T-helper 17 cell (primary cell): ENCODE measurements at regions not wholly inside any gene's neighbourhood (a gene's known extent, or its start where the extent isn't known, plus 50 kb on each side); places are given as distances from the start of the nearest gene placed in this dataset.
"Not testable (repeated sequence)": the region's sequence is repeated elsewhere in the genome, so short reads cannot be mapped to it uniquely, and the experiment has no call there.

ENCODE experiments used
- ATAC-seq: fragments of 150-1000 bp; cut with Tn5 transposase; 2 replicates; pipeline ENCODE4 v1.10.0; 2021; ENCODE audit warnings: mild to moderate bottlenecking, moderate library complexity
- DNase-seq, 3 donors: peaks; one replicate each; pipeline versions ENCODE4 v3.0.0 to v3.0.0-alpha.2; 2020 to 2021
- H3K9me3 ChIP-seq: one replicate; pipeline ENCODE4 v1.7.0; 2013; ENCODE audit warnings: low read length, mild to moderate bottlenecking; ENCODE audit not compliant: control insufficient read depth, poor library complexity, severe bottlenecking
- H3K27ac Mint-ChIP-seq: one replicate; pipeline ENCODE4 v1.8.0; 2022; ENCODE audit warnings: mild to moderate bottlenecking, moderate library complexity, mixed read lengths
- H3K27me3 Mint-ChIP-seq: one replicate; pipeline ENCODE4 v1.8.0; 2022; ENCODE audit warnings: mixed read lengths
- H3K36me3 Mint-ChIP-seq: one replicate; pipeline ENCODE4 v1.8.0; 2022; ENCODE audit warnings: low read depth, mixed read lengths
- H3K4me1 Mint-ChIP-seq: one replicate; pipeline ENCODE4 v1.8.0; 2022; ENCODE audit warnings: mild to moderate bottlenecking, mixed read lengths
- H3K4me3 Mint-ChIP-seq: one replicate; pipeline ENCODE4 v1.8.0; 2022; ENCODE audit warnings: mild to moderate bottlenecking, moderate library complexity, mixed read lengths

GRCh38 chr13:50468849-50469669 lies 374.4 kb downstream of the DLEU7 start:
- Mint-ChIP-seq H3K36me3 (no peaks in the 10 kb centered on the region), H3K27ac (no peak overlapping the region), H3K27me3 (peaks cover 4% of the 10 kb centered on the region), H3K4me3 (no peak overlapping the region), H3K4me1 (peaks cover 3% of the 10 kb centered on the region)
- DNase-seq (no peak), ATAC-seq (no peak)
- no peaks in the 10 kb centered on the region for H3K9me3 ChIP-seq

GRCh38 chr13:50473050-50473449 lies 370.4 kb downstream of the DLEU7 start:
- H3K9me3 ChIP-seq, H3K36me3 Mint-ChIP-seq, H3K4me1 Mint-ChIP-seq, ATAC-seq, DNase-seq, H3K27me3 Mint-ChIP-seq, H3K27ac Mint-ChIP-seq, H3K4me3 Mint-ChIP-seq: not testable (repeated sequence)

DNA sequence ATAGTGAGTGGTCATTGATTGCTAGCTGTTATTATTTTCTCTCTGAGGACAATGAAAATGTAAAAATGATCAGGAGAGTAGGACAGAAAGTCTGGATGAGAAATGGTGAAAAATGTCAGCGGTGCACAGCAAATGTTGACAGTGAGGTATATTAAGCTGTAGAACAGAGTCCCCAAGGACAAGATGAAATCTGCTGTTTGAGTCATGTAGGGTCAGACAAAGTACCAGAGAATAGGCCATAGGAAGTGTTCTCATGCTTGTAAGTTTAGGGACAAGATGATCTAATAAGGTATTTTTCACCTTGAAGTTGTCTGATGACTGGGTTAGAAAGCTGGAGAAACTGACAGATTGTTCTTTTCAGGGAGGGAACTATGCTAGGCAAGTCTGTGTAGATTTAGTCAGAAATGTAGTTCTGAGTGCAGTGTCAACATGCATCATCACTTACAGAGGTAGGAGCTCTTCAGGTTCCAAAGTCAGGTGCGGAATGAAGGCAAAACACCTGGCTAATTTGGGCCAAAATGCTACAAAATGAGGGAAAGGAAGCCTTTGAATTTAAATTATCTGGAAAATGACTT lies 369.3 kb downstream of the DLEU7 start:
- H3K4me1 Mint-ChIP-seq: peaks cover 1% of the 10 kb centered on the region
- H3K36me3 Mint-ChIP-seq: no peaks in the 10 kb centered on the region
- DNase-seq: no peak
- H3K9me3 ChIP-seq: no peaks in the 10 kb centered on the region
- no peak overlapping the region for H3K4me3 Mint-ChIP-seq
- no peak overlapping the region for H3K27ac Mint-ChIP-seq
- H3K27me3 Mint-ChIP-seq: no peaks in the 10 kb centered on the region
- ATAC-seq: no peak

GRCh38 chr13:50476577-50477285 lies 366.8 kb downstream of the DLEU7 start:
- Mint-ChIP-seq H3K4me1 (no peaks in the 10 kb centered on the region), H3K36me3 (no peaks in the 10 kb centered on the region), H3K27ac (no peak overlapping the region), H3K4me3 (no peak overlapping the region), H3K27me3 (no peaks in the 10 kb centered on the region)
- DNase-seq (no peak), ATAC-seq (no peak)
- H3K9me3 ChIP-seq: no peaks in the 10 kb centered on the region

DNA sequence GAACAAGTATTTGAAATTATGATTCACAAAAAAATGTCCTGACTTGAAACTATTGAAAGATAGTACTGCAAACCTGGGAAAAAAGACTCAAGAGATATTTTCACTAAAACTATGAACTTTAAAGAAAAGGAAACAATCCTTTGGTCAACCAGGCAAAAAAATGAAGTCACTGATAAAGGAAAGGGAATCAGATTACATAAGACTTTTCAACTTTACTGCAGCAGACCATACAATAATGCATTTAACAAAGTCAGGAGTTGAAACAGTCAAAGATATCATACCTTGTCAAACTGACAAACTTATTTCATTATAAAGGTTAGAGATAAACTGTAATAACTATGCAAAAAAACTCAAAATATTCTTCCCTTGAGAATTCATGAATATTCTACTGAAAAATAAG lies 361.6 kb downstream of the DLEU7 start:
- no peak overlapping the region for H3K27ac Mint-ChIP-seq
- H3K27me3 Mint-ChIP-seq: no peaks in the 10 kb centered on the region
- DNase-seq (no peak), ATAC-seq (no peak)
- H3K36me3 Mint-ChIP-seq: no peaks in the 10 kb centered on the region
- no peak overlapping the region for H3K4me3 Mint-ChIP-seq
- H3K4me1 Mint-ChIP-seq: peaks cover 4% of the 10 kb centered on the region
- no peaks in the 10 kb centered on the region for H3K9me3 ChIP-seq

DNA sequence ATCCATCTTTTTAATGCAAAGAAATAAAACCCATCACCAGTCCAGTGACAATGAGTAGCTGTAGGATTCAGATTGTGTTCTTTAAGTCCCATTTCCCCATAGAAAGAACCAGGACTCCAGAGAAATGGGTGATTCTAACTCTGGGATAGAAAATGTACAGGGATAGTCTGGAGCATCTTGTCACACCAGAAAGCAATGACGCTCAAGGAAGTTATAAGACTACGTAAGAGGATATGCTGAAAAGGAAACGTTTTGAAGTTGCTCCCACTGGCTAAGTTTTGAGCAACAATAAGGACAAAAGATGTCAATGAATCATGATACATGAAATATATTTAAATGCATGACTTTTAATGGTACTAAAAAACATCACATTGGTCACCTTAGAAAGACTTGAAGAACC lies 360.1 kb downstream of the DLEU7 start:
- peaks cover 4% of the 10 kb centered on the region for H3K4me1 Mint-ChIP-seq
- no peak for DNase-seq
- ATAC-seq: no peak
- no peak overlapping the region for H3K27ac Mint-ChIP-seq
- H3K27me3 Mint-ChIP-seq: no peaks in the 10 kb centered on the region
- no peak overlapping the region for H3K4me3 Mint-ChIP-seq
- H3K9me3 ChIP-seq: no peaks in the 10 kb centered on the region
- H3K36me3 Mint-ChIP-seq: no peaks in the 10 kb centered on the region

- H3K4me3 Mint-ChIP-seq: no peak overlapping the region
- no peak overlapping the region for H3K27ac Mint-ChIP-seq
- H3K36me3 Mint-ChIP-seq: no peaks in the 10 kb centered on the region
- no peaks in the 10 kb centered on the region for H3K27me3 Mint-ChIP-seq
- H3K9me3 ChIP-seq: no peaks in the 10 kb centered on the region
- peaks cover 4% of the 10 kb centered on the region for H3K4me1 Mint-ChIP-seq
- ATAC-seq (no peak), DNase-seq (no peak)
Measured at GRCh38 chr13:50484472-50485113, 358.9 kb downstream of the DLEU7 start.

- Mint-ChIP-seq H3K4me3 (no peak overlapping the region), H3K4me1 (peaks cover 4% of the 10 kb centered on the region), H3K36me3 (no peaks in the 10 kb centered on the region), H3K27me3 (no peaks in the 10 kb centered on the region), H3K27ac (no peak overlapping the region)
- ATAC-seq (no peak), DNase-seq (no peak)
- H3K9me3 ChIP-seq: no peaks in the 10 kb centered on the region
Measured at GRCh38 chr13:50485979-50486935, 357.2 kb downstream of the DLEU7 start.

DNA sequence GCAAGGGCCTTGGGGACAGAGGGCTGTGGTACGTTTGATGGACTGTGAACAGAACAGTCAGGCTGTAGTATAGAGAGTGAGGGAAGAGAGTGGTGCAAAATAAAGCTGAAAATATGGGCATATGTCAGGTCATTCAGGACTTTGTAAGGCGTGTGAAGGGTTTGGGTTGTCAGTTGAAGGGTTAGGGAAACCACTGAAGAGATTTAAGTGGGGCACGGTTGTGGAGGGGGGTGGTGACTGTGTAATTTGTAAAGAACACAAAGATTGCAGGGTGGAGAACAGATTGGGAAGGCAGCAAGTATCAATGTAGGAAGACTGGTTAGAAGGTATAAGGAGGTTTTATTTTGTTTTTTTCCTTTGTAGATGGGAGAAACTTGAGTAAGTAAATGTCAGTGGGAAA lies 349.8 kb downstream of the DLEU7 start:
- ATAC-seq: no peak
- no peaks in the 10 kb centered on the region for H3K4me1 Mint-ChIP-seq
- H3K36me3 Mint-ChIP-seq: no peaks in the 10 kb centered on the region
- no peaks in the 10 kb centered on the region for H3K27me3 Mint-ChIP-seq
- H3K27ac Mint-ChIP-seq: no peak overlapping the region
- DNase-seq: no peak
- H3K9me3 ChIP-seq: no peaks in the 10 kb centered on the region
- no peak overlapping the region for H3K4me3 Mint-ChIP-seq

GRCh38 chr13:50494138-50494537 lies 349.4 kb downstream of the DLEU7 start:
- no peaks in the 10 kb centered on the region for H3K9me3 ChIP-seq
- no peak overlapping the region for H3K27ac Mint-ChIP-seq
- H3K4me3 Mint-ChIP-seq: no peak overlapping the region
- H3K36me3 Mint-ChIP-seq: no peaks in the 10 kb centered on the region
- H3K27me3 Mint-ChIP-seq: no peaks in the 10 kb centered on the region
- DNase-seq (no peak), ATAC-seq (no peak)
- no peaks in the 10 kb centered on the region for H3K4me1 Mint-ChIP-seq

DNA sequence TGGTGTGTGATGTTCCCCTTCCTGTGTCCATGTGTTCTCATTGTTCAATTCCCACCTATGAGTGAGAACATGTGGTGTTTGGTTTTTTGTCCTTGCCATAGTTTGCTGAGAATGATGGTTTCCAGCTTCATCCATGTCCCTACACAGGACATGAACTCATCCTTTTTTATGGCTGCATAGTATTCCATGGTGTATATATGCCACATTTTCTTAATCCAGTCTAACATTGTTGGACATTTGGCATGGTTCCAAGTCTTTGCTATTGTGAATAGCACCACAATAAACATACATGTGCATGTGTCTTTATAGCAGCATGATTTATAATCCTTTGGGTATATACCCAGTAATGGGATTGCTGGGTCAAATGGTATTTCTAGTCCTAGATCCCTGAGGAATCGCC lies 340.3 kb downstream of the DLEU7 start:
- H3K36me3 Mint-ChIP-seq, DNase-seq, H3K4me3 Mint-ChIP-seq, H3K27me3 Mint-ChIP-seq, H3K27ac Mint-ChIP-seq, H3K4me1 Mint-ChIP-seq, ATAC-seq, H3K9me3 ChIP-seq: not testable (repeated sequence)

GRCh38 chr13:50509167-50509566 lies 334.3 kb downstream of the DLEU7 start:
- Mint-ChIP-seq H3K4me3 (no peak overlapping the region), H3K36me3 (no peaks in the 10 kb centered on the region), H3K27me3 (no peaks in the 10 kb centered on the region), H3K27ac (no peak overlapping the region), H3K4me1 (no peaks in the 10 kb centered on the region)
- DNase-seq: no peak
- ATAC-seq: no peak
- H3K9me3 ChIP-seq: no peaks in the 10 kb centered on the region
